Osteocyte (in vitro differentiated cells): ENCODE measurements at regions not wholly inside any gene's neighbourhood (a gene's known extent, or its start where the extent isn't known, plus 50 kb on each side); places are given as distances from the start of the nearest gene placed in this dataset.

Experiments used
- DNase-seq: peaks from one replicate; pipeline ENCODE4 v3.0.0; 2021; ENCODE audit warnings: mixed read lengths; ENCODE audit not compliant: unreplicated experiment; ENCODE audit errors: extremely low spot score
- H3K27ac Mint-ChIP-seq: one replicate; pipeline ENCODE4 v1.8.0; 2021; ENCODE audit warnings: mild to moderate bottlenecking, mixed read lengths; ENCODE audit not compliant: unreplicated experiment
- H3K27me3 Mint-ChIP-seq: one replicate; pipeline ENCODE4 v1.8.0; 2021; ENCODE audit warnings: mixed read lengths; ENCODE audit not compliant: unreplicated experiment
- H3K36me3 Mint-ChIP-seq: one replicate; pipeline ENCODE4 v1.8.0; 2021; ENCODE audit warnings: mixed read lengths; ENCODE audit not compliant: unreplicated experiment
- H3K4me1 Mint-ChIP-seq: one replicate; pipeline ENCODE4 v1.8.0; 2021; ENCODE audit warnings: mixed read lengths; ENCODE audit not compliant: unreplicated experiment
- H3K4me3 Mint-ChIP-seq: one replicate; pipeline ENCODE4 v1.8.0; 2021; ENCODE audit warnings: mild to moderate bottlenecking, moderate library complexity, mixed read lengths; ENCODE audit not compliant: unreplicated experiment
- H3K9me3 Mint-ChIP-seq: one replicate; pipeline ENCODE4 v1.8.0; 2021; ENCODE audit warnings: mixed read lengths; ENCODE audit not compliant: unreplicated experiment
- CTCF ChIP-seq: fragments of 200-600 bp; sonication (generic); IDR thresholded peaks from 2 replicates; pipeline ENCODE4 v1.5.0; 2021; ENCODE audit warnings: antibody characterized with exemption, mild to moderate bottlenecking, moderate library complexity

DNA sequence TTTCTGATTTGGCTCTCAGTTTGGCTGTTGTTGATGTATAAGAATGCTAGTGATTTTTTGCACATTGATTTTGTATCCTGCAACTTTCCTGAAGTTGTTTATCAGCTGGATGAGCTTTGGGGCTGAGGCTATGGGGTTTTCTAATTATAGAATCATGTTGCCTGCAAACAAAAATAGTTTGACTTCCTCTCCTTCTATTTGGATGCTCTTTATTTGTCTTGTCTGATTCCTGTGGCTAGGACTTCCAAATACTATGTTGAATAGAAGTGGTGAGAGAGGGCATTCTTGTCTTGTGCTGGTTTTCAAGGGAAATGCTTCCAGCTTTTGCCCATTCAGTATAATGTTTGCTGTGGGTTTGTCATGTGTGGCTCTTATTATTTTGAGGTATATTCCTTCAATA lies 734.7 kb upstream of the FAM241A start:
- Mint-ChIP-seq H3K4me3 (no peak overlapping the region), H3K27me3 (peaks cover 2% of the 10 kb centered on the region), H3K9me3 (peaks cover 4% of the 10 kb centered on the region), H3K36me3 (no peaks in the 10 kb centered on the region), H3K4me1 (no peaks in the 10 kb centered on the region), H3K27ac (no peak overlapping the region)
- DNase-seq: no peak
- TF ChIP-seq CTCF: no peak

DNA sequence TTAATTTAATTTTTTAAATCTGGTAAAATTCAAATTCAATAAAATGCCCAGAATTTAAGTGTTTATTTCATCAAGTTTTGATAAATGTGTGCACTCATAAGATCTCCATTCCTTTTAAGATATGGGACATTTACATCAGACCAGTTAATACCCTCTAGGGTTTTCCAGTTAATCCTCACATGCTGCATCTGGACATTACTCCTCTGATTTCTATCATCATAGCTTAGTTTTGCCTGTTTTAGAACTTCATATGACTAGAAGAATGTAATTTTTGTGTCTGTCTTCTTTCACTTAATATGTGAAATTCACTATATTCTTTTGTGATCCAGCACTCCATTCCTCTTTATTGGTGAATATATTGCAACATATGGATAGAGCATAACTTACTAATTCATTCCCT lies 727.7 kb upstream of the FAM241A start:
- H3K4me1 Mint-ChIP-seq: no peaks in the 10 kb centered on the region
- TF ChIP-seq CTCF: no peak
- H3K27me3 Mint-ChIP-seq: peaks cover 2% of the 10 kb centered on the region
- H3K9me3 Mint-ChIP-seq: peaks cover 4% of the 10 kb centered on the region
- H3K4me3 Mint-ChIP-seq: no peak overlapping the region
- DNase-seq: no peak
- no peak overlapping the region for H3K27ac Mint-ChIP-seq
- H3K36me3 Mint-ChIP-seq: no peaks in the 10 kb centered on the region

DNA sequence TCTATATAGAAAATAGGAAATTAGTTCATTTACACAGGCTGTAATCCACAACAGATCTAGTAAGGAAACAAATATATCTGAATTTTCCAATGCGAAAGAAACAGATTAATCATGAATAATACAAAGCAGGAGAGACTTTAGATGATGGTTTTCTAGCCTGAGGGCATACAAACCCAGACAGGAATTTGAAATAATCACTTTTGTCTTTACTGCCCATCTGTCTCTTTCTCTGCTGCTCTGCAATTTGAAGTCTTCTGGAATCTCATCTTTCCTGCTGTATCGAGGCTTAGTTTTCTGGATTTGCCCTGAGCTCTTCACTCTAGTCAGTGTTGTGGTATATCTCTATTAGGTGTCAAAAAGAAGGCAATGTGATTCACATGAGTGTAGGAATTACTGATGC lies 711.8 kb upstream of the FAM241A start:
- no peak for DNase-seq
- no peaks in the 10 kb centered on the region for H3K27me3 Mint-ChIP-seq
- no peak overlapping the region for H3K4me3 Mint-ChIP-seq
- peaks cover 2% of the 10 kb centered on the region for H3K9me3 Mint-ChIP-seq
- H3K36me3 Mint-ChIP-seq: no peaks in the 10 kb centered on the region
- no peak for TF ChIP-seq CTCF
- H3K4me1 Mint-ChIP-seq: no peaks in the 10 kb centered on the region
- H3K27ac Mint-ChIP-seq: no peak overlapping the region

- no peak overlapping the region for H3K4me3 Mint-ChIP-seq
- TF ChIP-seq CTCF: no peak
- no peaks in the 10 kb centered on the region for H3K27me3 Mint-ChIP-seq
- no peaks in the 10 kb centered on the region for H3K36me3 Mint-ChIP-seq
- no peaks in the 10 kb centered on the region for H3K4me1 Mint-ChIP-seq
- no peak for DNase-seq
- no peaks in the 10 kb centered on the region for H3K9me3 Mint-ChIP-seq
- H3K27ac Mint-ChIP-seq: no peak overlapping the region
Measured at GRCh38 chr4:111434586-111434985, 710.7 kb upstream of the FAM241A start.

- DNase-seq: no peak
- H3K36me3 Mint-ChIP-seq: no peaks in the 10 kb centered on the region
- no peaks in the 10 kb centered on the region for H3K27me3 Mint-ChIP-seq
- no peak overlapping the region for H3K4me3 Mint-ChIP-seq
- H3K27ac Mint-ChIP-seq: no peak overlapping the region
- no peak for TF ChIP-seq CTCF
- H3K4me1 Mint-ChIP-seq: no peaks in the 10 kb centered on the region
- no peaks in the 10 kb centered on the region for H3K9me3 Mint-ChIP-seq
Measured at GRCh38 chr4:111435986-111436744, 709.1 kb upstream of the FAM241A start.
